DMS53 (cell line): ENCODE measurements at regions not wholly inside any gene's neighbourhood (a gene's known extent, or its start where the extent isn't known, plus 50 kb on each side); places are given as distances from the start of the nearest gene placed in this dataset.

Experiments
- DNase-seq: peaks from one replicate; lab custom pipeline; 2025; lab: John Stamatoyannopoulos, UW

GRCh38 chr3:117463276-117464115 is 753.9 kb downstream of the TUSC7 start:
- DNase-seq, result no peak

GRCh38 chr3:117471831-117472230 is 762.3 kb downstream of the TUSC7 start:
- DNase-seq, result no peak

DNA sequence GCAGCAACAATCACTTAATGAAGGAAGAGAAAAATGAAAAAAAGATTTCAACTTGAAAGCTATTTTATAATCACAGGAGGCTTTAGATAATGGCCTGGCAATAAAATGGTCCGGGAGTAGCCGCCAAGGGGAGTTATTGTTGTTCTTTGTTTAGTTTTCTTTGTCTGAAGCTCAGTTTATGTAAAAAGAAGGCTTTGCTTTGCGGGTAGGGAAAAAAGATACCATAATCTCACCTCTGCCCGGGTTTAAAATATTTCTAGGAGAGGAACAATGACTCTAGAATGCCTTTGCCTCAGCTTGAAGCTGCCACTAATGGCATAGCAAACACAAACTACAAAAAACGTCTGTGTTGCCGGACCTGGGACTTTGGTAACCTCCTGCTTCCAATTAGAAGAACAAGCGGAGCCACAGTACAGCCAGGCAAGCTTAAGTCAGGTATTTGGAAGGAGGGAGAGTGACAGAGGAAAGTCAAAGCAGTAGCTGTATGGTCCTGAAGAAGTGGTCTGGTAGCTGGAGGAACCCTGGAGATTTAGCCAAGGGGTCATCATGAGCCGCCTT is 764.5 kb downstream of the TUSC7 start:
- no peak for DNase-seq

DNA sequence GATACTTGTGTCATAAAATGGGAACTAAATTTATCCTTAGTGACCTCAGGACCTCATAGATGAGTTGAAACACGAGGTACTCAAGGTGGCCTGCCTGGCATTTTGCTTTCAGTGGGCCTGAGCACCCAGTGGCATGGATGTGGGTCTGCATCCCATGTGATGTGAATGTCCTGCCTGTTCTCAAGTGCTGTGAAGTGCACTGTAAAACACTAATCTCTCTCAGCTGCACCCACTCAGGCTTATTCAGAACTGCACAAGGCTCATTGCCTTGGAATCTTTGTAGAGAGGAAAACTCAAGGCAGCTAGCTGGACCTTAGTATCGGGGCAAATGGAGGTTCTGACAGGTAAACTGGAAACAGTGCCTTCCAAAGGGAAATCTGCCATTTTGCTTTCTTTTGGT is 767.0 kb downstream of the TUSC7 start:
- peak; percentile 7 for DNase-seq

DNA sequence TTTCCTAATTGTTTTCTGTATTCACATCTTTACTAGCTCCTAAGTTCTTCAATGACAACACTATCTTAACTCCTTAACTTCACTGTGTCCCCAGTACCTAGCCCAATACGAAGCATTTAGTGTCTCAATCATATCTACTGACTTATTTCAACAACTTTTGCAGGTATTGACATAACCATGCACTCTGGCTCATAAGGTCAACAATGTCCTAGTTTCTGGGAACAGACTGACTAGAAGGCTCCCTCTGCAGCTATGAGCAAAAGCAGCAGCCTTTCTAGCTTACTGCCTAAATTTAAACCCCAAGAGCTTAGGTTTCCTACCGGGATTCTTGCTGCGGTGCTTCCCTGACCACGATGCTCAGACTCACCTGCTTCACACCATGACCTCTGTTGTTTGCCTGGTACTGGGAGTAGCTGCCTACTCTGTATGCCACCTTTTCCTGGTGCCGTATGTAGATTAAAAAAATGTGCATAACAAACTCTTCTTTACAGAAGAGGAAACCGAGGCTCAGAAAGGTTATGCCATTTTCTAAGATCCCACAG is 767.7 kb downstream of the TUSC7 start:
- DNase-seq, result peak; percentile 11

DNA sequence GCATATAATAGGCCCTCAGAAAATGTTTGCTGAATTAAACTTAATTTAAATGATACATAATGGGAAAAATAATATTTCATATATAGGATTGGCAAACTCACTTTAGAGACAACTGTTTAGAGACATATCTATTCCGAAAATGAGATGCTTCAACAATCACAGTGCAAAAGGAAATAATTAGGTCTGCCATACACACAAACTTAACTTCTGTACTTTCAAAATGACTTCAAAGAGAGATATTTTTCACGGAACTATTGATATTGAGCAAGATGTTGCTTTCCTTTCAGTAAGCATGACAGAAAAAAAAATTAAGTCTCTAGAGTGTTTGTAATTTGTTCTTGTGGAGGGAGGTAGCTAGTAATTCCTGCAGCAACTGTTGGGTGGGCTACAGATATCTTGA is 769.5 kb downstream of the TUSC7 start:
- DNase-seq, result no peak

DNA sequence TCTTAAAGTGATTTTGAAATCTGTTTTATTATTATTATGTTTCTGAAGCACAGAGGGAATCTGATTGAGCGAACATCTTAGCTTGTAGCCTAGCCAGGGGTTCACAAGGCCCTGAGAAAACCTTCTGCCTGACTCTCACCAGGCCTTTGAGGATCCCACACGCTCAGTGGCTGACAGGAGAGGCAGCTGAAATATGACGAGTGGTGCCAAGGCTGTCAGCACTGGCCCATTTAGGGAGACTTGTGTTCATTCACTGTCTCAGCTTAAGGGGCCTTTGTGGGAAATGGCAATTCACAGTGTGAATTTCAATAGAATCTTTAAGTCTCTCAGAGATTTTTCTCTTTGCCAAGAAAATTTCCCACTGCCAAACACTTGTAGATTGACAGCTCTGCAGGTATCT is 770.9 kb downstream of the TUSC7 start:
- no peak for DNase-seq

DNA sequence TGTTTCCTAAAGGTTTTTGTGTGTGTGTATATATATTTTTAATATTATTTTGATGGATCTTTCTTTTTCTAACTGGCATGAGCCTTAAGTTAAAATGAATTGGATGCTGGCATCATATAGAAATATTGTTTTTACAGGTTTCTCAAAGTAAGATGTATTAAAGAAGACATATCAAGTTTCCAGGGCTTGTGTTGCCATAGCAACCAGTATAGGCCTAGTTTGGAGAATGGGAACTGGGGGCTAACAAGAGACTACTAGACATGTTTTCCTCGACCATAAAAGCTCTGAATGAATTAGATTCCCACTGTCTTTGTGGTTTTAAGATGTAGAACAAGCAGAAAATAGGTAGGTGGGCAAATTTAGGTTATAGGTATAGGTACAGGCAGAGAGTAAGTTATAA is 771.4 kb downstream of the TUSC7 start:
- DNase-seq, result peak; percentile 5

GRCh38 chr3:117483839-117484238 is 774.3 kb downstream of the TUSC7 start:
- no peak for DNase-seq

DNA sequence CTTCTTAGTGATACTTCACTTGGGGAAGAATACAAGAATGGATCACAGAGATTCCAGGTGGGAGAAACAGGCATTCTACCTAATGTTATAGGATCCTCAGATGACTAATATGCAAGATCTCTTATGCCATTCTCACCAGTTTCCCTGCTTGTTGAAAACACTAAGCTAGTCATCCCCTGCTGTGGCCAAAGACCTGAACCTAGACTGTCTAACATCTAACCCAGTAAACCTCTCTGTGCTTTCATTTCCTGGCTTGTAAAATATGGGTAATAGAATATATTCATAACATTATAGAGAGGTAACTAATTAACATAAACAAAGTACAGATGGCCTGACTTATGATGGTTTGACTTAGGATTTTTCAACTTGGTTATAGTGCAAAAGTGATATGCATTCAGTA is 776.3 kb downstream of the TUSC7 start:
- DNase-seq, result no peak

GRCh38 chr3:117486719-117487716 is 777.4 kb downstream of the TUSC7 start:
- no peak for DNase-seq

DNA sequence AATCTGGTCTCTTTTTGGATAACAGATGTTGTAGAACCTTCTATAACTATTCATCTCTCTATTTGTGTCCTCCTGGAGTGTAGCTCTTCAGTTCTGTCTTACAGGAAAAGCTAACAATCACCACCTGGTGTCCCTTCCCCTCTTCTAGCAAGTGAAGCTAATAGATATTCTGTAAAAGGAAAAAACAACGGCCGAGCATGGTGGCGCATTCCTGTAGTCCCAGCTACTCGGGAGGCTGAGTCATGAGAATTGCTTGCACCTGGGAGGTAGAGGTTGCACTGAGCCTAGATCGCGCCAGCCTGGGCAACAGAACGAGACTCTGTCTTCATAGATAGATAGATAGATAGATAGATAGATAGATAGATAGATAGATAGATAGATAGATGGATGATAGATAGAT is 779.4 kb downstream of the TUSC7 start:
- peak; percentile 45 for DNase-seq

GRCh38 chr3:117489663-117490079 is 780.1 kb downstream of the TUSC7 start:
- DNase-seq, result no peak

DNA sequence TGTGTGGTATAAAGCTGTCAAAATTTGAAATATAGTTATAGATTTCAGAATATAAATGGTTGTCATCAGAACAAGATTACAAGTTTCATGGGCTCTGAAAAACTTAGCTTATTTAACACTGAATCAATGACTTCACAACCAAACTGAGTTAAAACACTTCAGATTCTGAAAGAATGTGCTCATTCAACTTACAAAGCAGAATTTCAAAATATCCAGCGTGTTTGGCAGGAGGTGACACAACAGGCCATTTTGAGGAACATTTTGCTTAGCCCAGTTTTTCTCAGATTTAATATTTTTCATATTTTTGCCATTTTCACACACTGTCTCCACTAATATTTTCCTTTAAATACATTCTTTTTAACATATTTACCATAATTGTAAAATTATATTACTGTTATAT is 781.1 kb downstream of the TUSC7 start:
- DNase-seq, result no peak

GRCh38 chr3:117495620-117496019 is 786.0 kb downstream of the TUSC7 start:
- DNase-seq, result peak; percentile 2

GRCh38 chr3:117499189-117499870 is 789.8 kb downstream of the TUSC7 start:
- no peak for DNase-seq

DNA sequence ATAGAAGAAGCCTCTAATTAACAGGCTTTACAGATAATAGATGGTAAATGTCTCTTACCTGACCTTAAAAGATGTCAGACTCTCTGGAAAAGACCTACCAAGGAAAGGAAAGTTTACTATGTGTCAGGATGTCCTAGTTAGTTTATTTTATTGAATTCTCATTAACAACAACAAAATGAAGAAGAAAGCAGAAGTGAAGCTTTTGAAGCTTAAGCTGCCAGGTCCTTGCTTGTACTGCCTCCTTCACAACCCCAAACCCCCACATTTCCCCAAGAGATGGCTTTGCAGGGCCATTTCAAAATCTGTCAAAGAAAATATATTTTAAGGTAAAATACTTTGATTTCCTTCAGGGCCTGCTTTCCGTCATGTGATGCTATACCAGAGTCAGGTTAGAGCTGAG is 798.4 kb downstream of the TUSC7 start:
- DNase-seq, result no peak

DNA sequence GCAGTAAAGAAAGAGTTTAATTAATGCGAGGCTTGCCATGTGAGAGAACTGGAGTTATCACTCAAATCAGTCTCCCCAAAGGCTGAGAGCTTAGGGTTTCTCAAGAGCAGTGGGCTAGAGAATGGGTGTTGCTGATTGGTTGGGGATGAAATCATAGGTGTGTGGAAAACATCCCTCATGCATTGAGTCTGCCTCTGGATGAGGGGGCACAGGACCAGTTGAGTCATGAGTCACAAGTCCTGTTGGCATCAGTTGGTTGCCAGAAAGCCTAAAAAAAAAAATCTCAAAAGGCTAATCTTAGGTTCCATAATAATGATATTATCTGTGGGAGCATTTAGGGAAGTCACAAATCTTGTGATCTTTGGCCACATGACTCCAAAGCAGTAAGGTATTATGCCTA is 800.3 kb downstream of the TUSC7 start:
- DNase-seq, result no peak

GRCh38 chr3:117510396-117510795 is 800.8 kb downstream of the TUSC7 start:
- no peak for DNase-seq

- no peak for DNase-seq
Observed at GRCh38 chr3:117512975-117513374, 803.4 kb downstream of the TUSC7 start.

DNA sequence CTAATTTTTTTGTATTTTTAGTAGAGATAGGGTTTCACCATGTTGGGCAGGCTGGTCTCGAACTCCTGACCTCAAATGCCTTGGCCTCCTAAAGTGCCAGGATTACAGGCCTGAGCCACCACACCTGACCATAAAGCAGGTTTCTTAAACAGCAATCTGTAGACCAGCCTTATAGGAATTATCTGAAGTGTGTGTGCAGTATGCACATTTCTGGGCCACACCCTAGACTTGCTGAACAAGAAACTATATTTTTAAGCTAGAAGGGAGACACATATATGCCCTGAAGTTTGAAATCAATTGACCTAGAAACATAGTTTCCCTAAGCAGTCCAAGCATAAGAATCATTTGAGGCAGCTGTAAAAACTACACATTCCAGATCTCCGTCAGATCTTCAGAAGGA is 805.7 kb downstream of the TUSC7 start:
- no peak for DNase-seq

DNA sequence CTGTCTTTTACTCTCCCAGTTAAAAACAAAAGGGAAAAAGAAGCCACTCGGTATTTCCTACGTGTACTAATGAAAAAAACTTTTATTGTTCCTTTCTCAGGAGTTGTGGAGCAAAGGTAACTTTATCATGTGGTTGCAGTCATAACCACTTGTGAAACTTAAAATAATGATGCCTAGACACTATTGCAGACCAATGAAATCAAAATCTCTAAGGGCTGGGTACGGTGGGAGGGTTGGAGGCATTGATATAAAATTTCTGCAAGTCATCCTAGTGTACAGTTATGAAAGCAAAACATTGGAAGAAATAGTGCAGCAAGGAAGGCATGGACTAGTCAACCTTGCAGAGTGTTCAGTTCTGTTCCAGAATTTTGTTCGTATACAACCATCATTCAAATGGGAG is 808.8 kb downstream of the TUSC7 start:
- DNase-seq, result no peak
